Amniotic stem cell (primary cell): ENCODE measurements at regions not wholly inside any gene's neighbourhood (a gene's known extent, or its start where the extent isn't known, plus 50 kb on each side); places are given as distances from the start of the nearest gene placed in this dataset.

Experiments
- DNase-seq: peaks from one replicate; lab custom pipeline; 2025; lab: John Stamatoyannopoulos, UW

- no peak for DNase-seq
Observed at GRCh38 chr10:116792817-116793216, 50.5 kb upstream of the HSPA12A start.

- no peak for DNase-seq
Observed at GRCh38 chr10:116796469-116796868, 52.8 kb upstream of the ENO4 start.

GRCh38 chr10:116796910-116797513 lies 52.3 kb upstream of the ENO4 start:
- DNase-seq, result peak; percentile 69

GRCh38 chr10:116798859-116799258 lies 50.4 kb upstream of the ENO4 start:
- no peak for DNase-seq
